ENCODE measurements at regions not wholly inside any gene's neighbourhood (a gene's known extent, or its start where the extent isn't known, plus 50 kb on each side); places are given as distances from the start of the nearest gene placed in this dataset.

- no peak overlapping the region for H3K27ac ChIP-seq (ENCODE audit: low read length)
- H3K4me1 ChIP-seq (ENCODE audit: control insufficient read depth in 1 of 2, insufficient read depth in 2 of 2, low read length in 2 of 2) = no peaks in the 10 kb centered on the region
- H3K4me3 ChIP-seq (ENCODE audit: low read depth in 1 of 2, low read length in 2 of 2) = no peak overlapping the region
- no peaks in the 10 kb centered on the region for H3K27me3 ChIP-seq (ENCODE audit: low read depth, low read length)
- H3K36me3 ChIP-seq (ENCODE audit: control insufficient read depth in 1 of 2, insufficient read depth in 2 of 2, low read length in 2 of 2) = no peaks in the 10 kb centered on the region
- H3K9me3 ChIP-seq (ENCODE audit: control insufficient read depth in 1 of 2, low read length in 2 of 2) = no peaks in the 10 kb centered on the region
Observed at GRCh38 chr16:25512041-25512440, 179.7 kb upstream of the HS3ST4 start.

DNA sequence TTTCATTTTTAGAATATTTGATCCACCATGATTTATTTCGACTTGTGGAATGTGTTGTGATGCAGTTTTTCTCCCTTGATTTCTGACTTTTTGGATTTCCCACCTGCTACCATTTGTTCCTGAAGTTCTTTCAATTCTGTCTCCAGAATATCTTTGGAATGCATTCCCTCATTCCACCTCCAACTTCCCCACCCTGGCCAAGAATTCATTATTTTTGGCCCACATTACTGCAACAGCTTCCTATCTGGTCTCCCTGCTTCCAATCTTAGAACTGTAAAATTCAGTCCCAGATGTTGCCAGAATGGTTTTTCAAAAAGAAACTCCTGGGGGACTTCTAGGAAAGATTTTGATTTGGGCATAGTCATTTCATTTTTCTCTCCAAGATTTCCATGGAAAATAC, 182.3 kb upstream of the HS3ST4 start:
- H3K9me3 ChIP-seq (ENCODE audit: control insufficient read depth in 1 of 2, low read length in 2 of 2) = no peaks in the 10 kb centered on the region
- no peaks in the 10 kb centered on the region for H3K36me3 ChIP-seq (ENCODE audit: control insufficient read depth in 1 of 2, insufficient read depth in 2 of 2, low read length in 2 of 2)
- no peak overlapping the region for H3K27ac ChIP-seq (ENCODE audit: low read length)
- H3K4me1 ChIP-seq (ENCODE audit: control insufficient read depth in 1 of 2, insufficient read depth in 2 of 2, low read length in 2 of 2) = no peaks in the 10 kb centered on the region
- no peak overlapping the region for H3K4me3 ChIP-seq (ENCODE audit: low read depth in 1 of 2, low read length in 2 of 2)
- H3K27me3 ChIP-seq (ENCODE audit: low read depth, low read length) = no peaks in the 10 kb centered on the region

DNA sequence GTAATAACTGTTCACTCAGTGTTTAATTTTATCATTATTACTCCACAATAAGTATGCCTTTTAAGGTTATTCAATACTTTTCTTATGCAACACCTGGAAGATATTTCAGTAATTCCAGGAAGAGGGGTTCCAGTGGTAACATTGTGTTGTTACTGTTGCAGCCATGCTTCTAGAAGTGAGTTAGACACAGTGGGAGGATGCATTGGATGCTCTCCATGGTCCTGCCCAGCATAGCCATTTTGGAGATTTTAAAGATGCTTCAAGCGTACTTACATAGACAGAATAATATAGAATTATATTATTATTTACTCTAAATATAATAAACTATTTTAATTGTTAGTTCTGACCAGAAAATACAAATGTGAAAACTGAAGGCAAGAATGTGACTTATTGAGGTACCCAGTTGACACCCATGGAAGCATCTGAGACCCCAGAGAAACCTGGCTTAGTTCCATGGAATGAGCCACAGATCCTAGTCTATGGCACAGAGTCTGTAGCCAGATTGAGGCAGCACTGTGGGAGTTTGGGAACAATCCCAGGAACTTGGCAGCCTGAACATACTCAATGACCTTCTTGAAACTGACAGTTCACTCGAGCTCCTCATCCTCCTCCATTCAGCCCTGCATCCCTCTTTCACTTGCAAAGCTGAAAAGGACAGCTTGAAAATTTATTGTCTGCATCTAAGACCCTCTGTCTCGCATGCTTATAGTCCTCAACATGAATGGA, 190.1 kb upstream of the HS3ST4 start:
- Histone ChIP-seq H3K4me3 (ENCODE audit: low read depth in 1 of 2, low read length in 2 of 2) (no peak overlapping the region), H3K36me3 (ENCODE audit: control insufficient read depth in 1 of 2, insufficient read depth in 2 of 2, low read length in 2 of 2) (no peaks in the 10 kb centered on the region), H3K4me1 (ENCODE audit: control insufficient read depth in 1 of 2, insufficient read depth in 2 of 2, low read length in 2 of 2) (no peaks in the 10 kb centered on the region), H3K27ac (ENCODE audit: low read length) (no peak overlapping the region), H3K9me3 (ENCODE audit: control insufficient read depth in 1 of 2, low read length in 2 of 2) (no peaks in the 10 kb centered on the region), H3K27me3 (ENCODE audit: low read depth, low read length) (no peaks in the 10 kb centered on the region)

GRCh38 chr16:25494292-25494691, 197.5 kb upstream of the HS3ST4 start:
- H3K9me3 ChIP-seq (ENCODE audit: control insufficient read depth in 1 of 2, low read length in 2 of 2) = peaks cover 0 to 4% of the 10 kb centered on the region in 2 donors
- no peaks in the 10 kb centered on the region for H3K4me1 ChIP-seq (ENCODE audit: control insufficient read depth in 1 of 2, insufficient read depth in 2 of 2, low read length in 2 of 2)
- no peak overlapping the region for H3K4me3 ChIP-seq (ENCODE audit: low read depth in 1 of 2, low read length in 2 of 2)
- no peaks in the 10 kb centered on the region for H3K36me3 ChIP-seq (ENCODE audit: control insufficient read depth in 1 of 2, insufficient read depth in 2 of 2, low read length in 2 of 2)
- H3K27ac ChIP-seq (ENCODE audit: low read length) = no peak overlapping the region
- no peaks in the 10 kb centered on the region for H3K27me3 ChIP-seq (ENCODE audit: low read depth, low read length)

GRCh38 chr16:25493136-25493811, 198.5 kb upstream of the HS3ST4 start:
- H3K4me1 ChIP-seq (ENCODE audit: control insufficient read depth in 1 of 2, insufficient read depth in 2 of 2, low read length in 2 of 2) = no peaks in the 10 kb centered on the region
- H3K9me3 ChIP-seq (ENCODE audit: control insufficient read depth in 1 of 2, low read length in 2 of 2) = peaks cover 0 to 9% of the 10 kb centered on the region in 2 donors
- H3K27ac ChIP-seq (ENCODE audit: low read length) = no peak overlapping the region
- H3K27me3 ChIP-seq (ENCODE audit: low read depth, low read length) = no peaks in the 10 kb centered on the region
- H3K36me3 ChIP-seq (ENCODE audit: control insufficient read depth in 1 of 2, insufficient read depth in 2 of 2, low read length in 2 of 2) = no peaks in the 10 kb centered on the region
- H3K4me3 ChIP-seq (ENCODE audit: low read depth in 1 of 2, low read length in 2 of 2) = no peak overlapping the region

DNA sequence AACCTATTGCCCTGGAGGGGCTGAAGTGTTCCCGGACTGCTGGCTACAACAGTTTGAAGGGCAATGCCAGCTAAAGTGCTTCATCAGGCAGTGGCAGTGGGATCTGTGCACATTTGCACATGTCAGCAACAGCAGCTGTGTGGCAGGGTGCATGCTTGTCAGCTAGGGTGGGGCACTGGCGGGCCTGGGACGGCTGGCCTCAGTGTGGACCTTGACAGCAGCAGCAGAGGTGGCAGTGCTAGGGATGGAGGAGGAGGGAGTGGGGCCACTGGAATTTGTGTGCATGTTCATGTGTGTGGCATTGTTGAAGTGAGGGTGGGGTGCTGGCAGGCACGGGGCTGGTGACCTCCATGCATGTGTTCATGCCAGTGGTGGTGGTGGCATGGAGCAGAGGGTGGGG, 203.3 kb upstream of the HS3ST4 start:
- H3K27me3 ChIP-seq (ENCODE audit: low read depth, low read length) = no peaks in the 10 kb centered on the region
- no peak overlapping the region for H3K4me3 ChIP-seq (ENCODE audit: low read depth in 1 of 2, low read length in 2 of 2)
- no peaks in the 10 kb centered on the region for H3K4me1 ChIP-seq (ENCODE audit: control insufficient read depth in 1 of 2, insufficient read depth in 2 of 2, low read length in 2 of 2)
- peaks cover 0 to 29% of the 10 kb centered on the region in 2 donors for H3K9me3 ChIP-seq (ENCODE audit: control insufficient read depth in 1 of 2, low read length in 2 of 2)
- H3K27ac ChIP-seq (ENCODE audit: low read length) = no peak overlapping the region
- H3K36me3 ChIP-seq (ENCODE audit: control insufficient read depth in 1 of 2, insufficient read depth in 2 of 2, low read length in 2 of 2) = no peaks in the 10 kb centered on the region

- H3K9me3 ChIP-seq (ENCODE audit: control insufficient read depth in 1 of 2, low read length in 2 of 2) = peaks cover 0 to 31% of the 10 kb centered on the region in 2 donors
- no peak overlapping the region for H3K27ac ChIP-seq (ENCODE audit: low read length)
- no peaks in the 10 kb centered on the region for H3K27me3 ChIP-seq (ENCODE audit: low read depth, low read length)
- H3K36me3 ChIP-seq (ENCODE audit: control insufficient read depth in 1 of 2, insufficient read depth in 2 of 2, low read length in 2 of 2) = no peaks in the 10 kb centered on the region
- H3K4me3 ChIP-seq (ENCODE audit: low read depth in 1 of 2, low read length in 2 of 2) = no peak overlapping the region
- H3K4me1 ChIP-seq (ENCODE audit: control insufficient read depth in 1 of 2, insufficient read depth in 2 of 2, low read length in 2 of 2) = no peaks in the 10 kb centered on the region
Observed at GRCh38 chr16:25487888-25488287, 203.9 kb upstream of the HS3ST4 start.

DNA sequence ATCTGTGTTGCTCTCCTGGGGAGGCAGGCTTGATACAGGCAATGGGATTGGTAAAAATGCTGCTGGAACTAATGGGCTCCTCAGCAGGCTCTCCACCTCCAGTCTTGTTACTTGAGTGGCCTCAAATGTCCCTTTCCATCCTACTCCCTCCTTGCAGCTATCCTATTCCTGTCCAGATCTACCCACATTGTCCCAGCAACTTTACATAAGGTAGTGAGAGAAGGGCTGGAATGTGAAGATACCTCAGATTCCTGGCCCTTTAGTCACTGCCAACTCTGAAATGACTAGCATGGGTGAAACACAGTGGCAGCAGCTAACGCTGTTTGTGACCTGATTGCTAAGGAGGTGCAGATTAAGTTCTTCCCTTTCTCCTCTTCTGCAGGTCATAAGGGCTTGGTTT, 210.1 kb upstream of the HS3ST4 start:
- Histone ChIP-seq H3K27ac (ENCODE audit: low read length) (no peak overlapping the region), H3K9me3 (ENCODE audit: control insufficient read depth in 1 of 2, low read length in 2 of 2) (peaks cover 0 to 8% of the 10 kb centered on the region in 2 donors), H3K4me3 (ENCODE audit: low read depth in 1 of 2, low read length in 2 of 2) (no peak overlapping the region), H3K4me1 (ENCODE audit: control insufficient read depth in 1 of 2, insufficient read depth in 2 of 2, low read length in 2 of 2) (no peaks in the 10 kb centered on the region), H3K27me3 (ENCODE audit: low read depth, low read length) (no peaks in the 10 kb centered on the region), H3K36me3 (ENCODE audit: control insufficient read depth in 1 of 2, insufficient read depth in 2 of 2, low read length in 2 of 2) (no peaks in the 10 kb centered on the region)

- Histone ChIP-seq H3K27ac (ENCODE audit: low read length) (no peak overlapping the region), H3K36me3 (ENCODE audit: control insufficient read depth in 1 of 2, insufficient read depth in 2 of 2, low read length in 2 of 2) (no peaks in the 10 kb centered on the region), H3K4me1 (ENCODE audit: control insufficient read depth in 1 of 2, insufficient read depth in 2 of 2, low read length in 2 of 2) (no peaks in the 10 kb centered on the region), H3K27me3 (ENCODE audit: low read depth, low read length) (no peaks in the 10 kb centered on the region), H3K9me3 (ENCODE audit: control insufficient read depth in 1 of 2, low read length in 2 of 2) (peaks cover 0 to 2% of the 10 kb centered on the region in 2 donors), H3K4me3 (ENCODE audit: low read depth in 1 of 2, low read length in 2 of 2) (no peak overlapping the region)
Observed at GRCh38 chr16:25478476-25478875, 213.3 kb upstream of the HS3ST4 start.

- no peaks in the 10 kb centered on the region for H3K4me1 ChIP-seq (ENCODE audit: control insufficient read depth in 1 of 2, insufficient read depth in 2 of 2, low read length in 2 of 2)
- H3K36me3 ChIP-seq (ENCODE audit: control insufficient read depth in 1 of 2, insufficient read depth in 2 of 2, low read length in 2 of 2) = no peaks in the 10 kb centered on the region
- no peaks in the 10 kb centered on the region for H3K9me3 ChIP-seq (ENCODE audit: control insufficient read depth in 1 of 2, low read length in 2 of 2)
- no peak overlapping the region for H3K27ac ChIP-seq (ENCODE audit: low read length)
- H3K27me3 ChIP-seq (ENCODE audit: low read depth, low read length) = no peaks in the 10 kb centered on the region
- no peak overlapping the region for H3K4me3 ChIP-seq (ENCODE audit: low read depth in 1 of 2, low read length in 2 of 2)
Observed at GRCh38 chr16:25464058-25464457, 206.4 kb upstream of the ZKSCAN2 start.

- Histone ChIP-seq H3K4me1 (ENCODE audit: control insufficient read depth in 1 of 2, insufficient read depth in 2 of 2, low read length in 2 of 2) (no peaks in the 10 kb centered on the region), H3K27ac (ENCODE audit: low read length) (no peak overlapping the region), H3K27me3 (ENCODE audit: low read depth, low read length) (no peaks in the 10 kb centered on the region), H3K9me3 (ENCODE audit: control insufficient read depth in 1 of 2, low read length in 2 of 2) (peaks cover 6 to 9% of the 10 kb centered on the region in 2 donors), H3K36me3 (ENCODE audit: control insufficient read depth in 1 of 2, insufficient read depth in 2 of 2, low read length in 2 of 2) (no peaks in the 10 kb centered on the region), H3K4me3 (ENCODE audit: low read depth in 1 of 2, low read length in 2 of 2) (no peak overlapping the region)
Observed at GRCh38 chr16:25449802-25450201, 192.2 kb upstream of the ZKSCAN2 start.
